Retina (tissue), 1 donor: ENCODE measurements at regions not wholly inside any gene's neighbourhood (a gene's known extent, or its start where the extent isn't known, plus 50 kb on each side); places are given as distances from the start of the nearest gene placed in this dataset.
"Not testable (repeated sequence)": the region's sequence is repeated elsewhere in the genome, so short reads cannot be mapped to it uniquely, and the experiment has no call there.

Experiments used
- DNase-seq: peaks from one replicate; pipeline ENCODE4 v3.0.0-alpha.2; 2016

- DNase-seq = no peak
Measured at GRCh38 chr4:146124023-146124680, 51.4 kb upstream of the LSM6 start.

DNA sequence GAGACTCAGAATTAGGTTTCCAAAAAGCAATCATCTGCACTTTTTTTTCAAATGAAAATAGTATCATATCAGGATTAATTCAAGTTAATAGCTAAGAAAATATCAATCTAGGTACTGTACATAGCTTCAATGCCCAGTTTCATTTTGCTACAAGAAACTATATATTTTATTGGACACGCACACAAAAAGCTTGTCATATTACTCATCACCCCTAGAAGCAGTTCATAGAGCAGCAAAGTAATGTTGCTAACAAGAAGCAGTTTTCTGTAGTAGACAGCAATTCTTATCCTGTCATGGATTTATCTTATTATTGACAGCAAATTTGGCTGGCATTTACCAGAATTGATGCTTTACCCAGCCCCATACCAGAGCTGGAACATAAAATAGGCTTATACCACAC is 52.3 kb upstream of the LSM6 start:
- no peak for DNase-seq

GRCh38 chr4:146122398-146122797 is 53.1 kb upstream of the LSM6 start:
- no peak for DNase-seq

GRCh38 chr4:146121757-146122156 is 53.8 kb upstream of the LSM6 start:
- no peak for DNase-seq

- no peak for DNase-seq
Measured at GRCh38 chr4:146119845-146120404, 55.6 kb upstream of the LSM6 start.

DNA sequence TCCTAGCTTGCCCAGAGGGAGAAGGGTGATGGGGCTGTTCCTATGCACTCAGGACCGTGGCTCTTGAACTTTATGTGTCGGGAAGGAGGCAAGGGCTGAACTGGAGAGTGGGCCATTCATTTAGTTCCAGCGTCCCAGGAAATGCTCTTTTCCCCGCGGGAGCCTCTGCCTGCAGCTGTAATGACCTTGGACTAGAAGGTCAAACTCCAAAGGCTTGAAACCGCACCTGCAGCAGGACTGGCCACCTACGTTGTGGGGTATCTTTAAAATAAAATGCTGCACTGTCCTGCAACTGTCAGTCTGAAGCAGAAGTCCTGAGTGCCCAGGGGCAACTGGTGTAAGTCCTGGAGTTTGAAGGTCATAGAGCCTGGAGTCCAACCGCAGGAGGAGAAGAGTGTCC is 61.5 kb upstream of the LSM6 start:
- DNase-seq = no peak

GRCh38 chr4:146113171-146113570 is 62.3 kb upstream of the LSM6 start:
- DNase-seq = no peak

DNA sequence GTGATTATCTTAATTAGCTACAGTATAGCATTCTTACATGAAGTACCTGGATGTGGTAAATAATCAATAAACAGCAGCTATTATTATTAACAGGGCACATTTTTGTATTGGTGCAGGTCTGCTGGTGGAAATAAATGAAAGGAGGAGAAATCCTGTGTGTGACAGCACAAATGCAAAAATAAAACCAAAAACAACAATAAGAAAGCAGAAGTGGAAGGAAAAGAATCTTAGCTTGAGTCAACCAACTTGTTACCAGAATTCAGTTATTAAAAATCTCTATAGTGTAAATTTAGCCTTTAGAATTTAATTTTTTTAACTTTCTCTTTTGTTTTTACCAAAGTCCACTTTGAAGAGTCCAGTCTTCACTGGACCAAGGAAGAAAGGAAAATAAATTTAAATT is 63.1 kb upstream of the LSM6 start:
- no peak for DNase-seq

- no peak for DNase-seq
Measured at GRCh38 chr4:146110871-146111485, 64.5 kb upstream of the LSM6 start.

- no peak for DNase-seq
Measured at GRCh38 chr4:146108756-146109155, 66.8 kb upstream of the LSM6 start.

GRCh38 chr4:146107587-146108240 is 67.8 kb upstream of the LSM6 start:
- DNase-seq = no peak

DNA sequence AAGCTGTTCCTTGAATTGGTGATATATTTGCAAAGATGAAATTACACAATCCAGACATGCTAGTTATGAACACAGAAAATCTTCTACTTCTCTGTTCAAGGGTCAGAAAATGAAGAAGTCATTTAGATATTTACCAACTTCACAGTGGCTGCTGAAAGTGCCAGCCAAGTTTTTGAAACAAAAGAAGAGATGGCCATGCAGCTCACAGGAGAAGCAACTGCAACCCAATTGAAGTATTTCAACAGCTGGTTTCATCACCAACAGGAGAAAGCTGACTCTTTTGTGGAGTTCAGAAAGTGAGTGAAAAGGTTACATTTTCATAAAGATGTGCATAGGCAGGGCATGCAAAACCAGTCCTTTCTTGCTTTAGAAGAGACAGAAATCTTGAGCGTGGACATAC is 70.1 kb upstream of the LSM6 start:
- no peak for DNase-seq

DNA sequence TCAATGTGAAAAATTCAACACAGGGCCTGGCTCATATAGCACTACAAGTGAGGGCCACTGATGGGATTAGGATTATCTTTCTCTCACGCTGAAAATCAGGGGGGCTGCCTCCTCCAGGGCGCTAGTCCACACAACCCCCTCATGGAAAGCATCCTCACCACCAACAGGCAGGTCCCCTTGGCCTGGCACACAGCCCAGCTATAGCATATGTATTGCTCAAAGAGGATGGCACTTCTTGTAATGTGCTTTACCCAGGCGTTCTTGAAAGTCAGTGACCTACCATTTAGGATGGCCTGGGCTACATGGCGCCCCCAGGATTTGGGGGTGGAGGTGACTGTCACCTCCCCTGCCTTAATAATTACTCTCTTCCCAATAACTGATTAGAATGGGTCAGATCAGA is 71.0 kb upstream of the LSM6 start:
- no peak for DNase-seq

- DNase-seq = not testable (repeated sequence)
Measured at GRCh38 chr4:146104052-146104451, 71.5 kb upstream of the LSM6 start.

- DNase-seq = no peak
Measured at GRCh38 chr4:146099585-146099984, 75.9 kb upstream of the LSM6 start.

DNA sequence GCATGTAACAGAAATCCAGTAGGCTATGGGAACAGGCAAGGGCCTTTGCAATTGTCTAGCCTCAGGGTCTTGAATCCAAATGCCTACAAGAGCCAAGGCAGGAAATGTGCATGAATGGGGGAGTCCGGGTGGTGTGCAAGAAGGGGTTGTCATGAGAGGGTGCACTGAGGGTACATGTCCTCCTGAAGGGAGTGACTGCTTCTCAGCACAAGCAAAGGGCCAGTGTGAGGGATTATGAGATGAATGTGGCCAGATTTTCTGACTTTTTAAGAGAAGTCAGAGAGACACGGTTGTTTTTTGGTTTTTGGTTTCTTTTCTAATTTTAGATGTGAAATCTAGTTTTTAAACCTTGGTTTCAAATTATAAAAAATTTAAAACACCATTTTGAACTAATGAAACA is 76.5 kb upstream of the LSM6 start:
- DNase-seq = no peak

DNA sequence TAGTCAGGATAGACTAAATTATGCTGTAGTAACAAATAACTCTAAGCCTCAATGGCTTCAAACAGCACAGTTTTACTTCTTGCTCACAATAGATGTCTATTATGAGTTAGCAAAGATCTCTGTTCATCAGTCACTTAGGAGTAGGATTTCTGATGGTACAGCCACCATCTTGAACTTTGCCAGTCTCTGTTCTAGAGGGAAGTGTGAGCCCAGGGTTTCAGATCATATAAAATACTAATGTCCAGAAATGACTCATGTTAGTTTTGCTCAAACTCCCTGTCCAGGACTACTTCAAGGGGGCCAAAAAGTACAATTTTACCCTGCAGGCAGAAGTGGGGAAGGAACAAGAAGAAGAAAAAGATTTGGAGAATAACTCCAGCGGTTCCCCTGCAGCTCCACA is 77.1 kb upstream of the LSM6 start:
- no peak for DNase-seq

GRCh38 chr4:146096371-146096770 is 79.1 kb upstream of the LSM6 start:
- no peak for DNase-seq

DNA sequence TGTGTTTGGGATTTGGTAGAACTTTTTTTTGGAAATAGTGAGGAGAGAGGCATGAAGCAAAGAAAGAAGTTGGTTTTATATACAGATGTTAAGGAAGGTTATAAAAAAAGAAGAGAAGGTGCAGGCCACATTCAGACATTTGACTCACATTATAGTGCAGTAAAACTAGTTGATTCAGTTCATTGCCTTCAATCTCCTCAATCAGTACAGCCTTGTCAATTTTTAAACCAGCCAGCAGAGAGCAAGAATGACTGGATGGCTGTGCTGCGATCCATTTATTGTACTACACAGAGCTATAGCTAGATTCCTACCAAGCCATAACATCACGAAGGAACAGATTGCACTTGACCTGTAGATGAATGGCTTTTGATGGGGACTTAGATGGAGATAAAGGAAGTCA is 79.7 kb upstream of the LSM6 start:
- no peak for DNase-seq

DNA sequence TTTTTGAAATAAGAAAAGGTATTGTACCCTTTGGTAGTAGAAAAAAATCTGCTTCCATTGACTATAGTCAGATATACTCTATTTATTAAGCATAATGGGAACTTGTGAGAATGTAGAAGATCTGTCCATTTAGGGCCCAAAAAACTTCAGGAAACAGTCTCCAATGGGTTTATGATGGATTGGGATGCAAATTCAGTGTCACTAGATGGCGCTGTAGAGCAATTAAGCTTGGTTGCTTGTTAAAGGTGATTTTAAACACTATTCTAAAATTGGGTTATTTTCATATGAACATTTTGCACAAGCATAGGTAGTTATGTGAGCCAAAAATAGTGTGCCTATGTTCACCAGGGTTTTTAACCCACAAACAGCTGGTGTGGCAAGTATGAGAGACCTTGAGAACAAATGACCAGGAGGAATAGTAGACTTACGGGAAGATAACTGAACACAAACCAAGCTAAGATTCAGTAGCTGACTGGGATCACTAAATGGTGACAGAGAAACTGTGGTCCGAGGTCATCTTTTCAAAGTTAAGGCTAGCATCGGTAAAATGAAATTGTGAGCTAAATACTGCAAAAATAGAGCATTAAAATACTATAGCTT is 80.3 kb upstream of the LSM6 start:
- peak; percentile 19 for DNase-seq

- DNase-seq = no peak
Measured at GRCh38 chr4:146088690-146089089, 86.8 kb upstream of the LSM6 start.

GRCh38 chr4:146087856-146088255 is 87.7 kb upstream of the LSM6 start:
- DNase-seq = no peak

- DNase-seq = no peak
Measured at GRCh38 chr4:146076081-146076480, 99.4 kb upstream of the LSM6 start.

DNA sequence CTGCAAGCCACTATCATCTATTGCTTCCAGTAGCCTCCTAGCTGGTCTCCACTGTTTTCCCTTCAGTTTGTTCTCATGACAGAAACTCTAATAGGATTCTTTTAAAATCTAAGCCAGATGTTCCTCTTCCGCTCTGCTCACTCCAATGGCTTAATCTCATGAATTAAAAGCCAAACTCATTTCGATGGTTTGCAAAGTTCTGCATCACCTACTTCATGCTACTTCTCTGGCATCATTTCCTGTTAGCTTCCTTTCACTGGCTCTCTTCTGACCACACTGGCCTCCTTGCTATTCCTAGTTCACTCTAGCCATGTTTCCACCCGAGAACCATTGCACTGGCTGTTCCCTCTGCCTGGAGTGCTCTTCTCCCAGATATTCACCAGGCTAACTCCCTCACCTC is 102.0 kb upstream of the LSM6 start:
- no peak for DNase-seq
